HCT116 (cell line): ENCODE measurements at regions not wholly inside any gene's neighbourhood (a gene's known extent, or its start where the extent isn't known, plus 50 kb on each side); places are given as distances from the start of the nearest gene placed in this dataset.

Experiments
- CTCF ChIP-seq, 3 experiments: fragments of 200-600 bp in 1 of 3; sonication (generic) in 1 of 3; IDR thresholded peaks in 2 of 3; conservative IDR thresholded peaks in 1 of 3; 2 replicates each; pipeline ENCODE4 v1.5.1; 2012 to 2017; ENCODE audit warnings: low read depth in 2 of 3, low read length in 2 of 3, antibody characterized with exemption in 1 of 3, borderline replicate concordance in 1 of 3, control low read depth in 1 of 3, mild to moderate bottlenecking in 1 of 3, mixed read lengths in 1 of 3, mixed run types in 1 of 3, moderate library complexity in 1 of 3; ENCODE audit not compliant: insufficient read depth in 1 of 3
- EZH2phosphoT487 ChIP-seq: fragments of 200-600 bp; IDR thresholded peaks from 2 replicates; pipeline ENCODE4 v1.6.1; 2018; ENCODE audit warnings: antibody characterized with exemption, borderline replicate concordance
- POLR2A ChIP-seq: IDR thresholded peaks from 2 replicates; pipeline ENCODE4 v1.7.0; 2011; ENCODE audit warnings: borderline replicate concordance; ENCODE audit not compliant: insufficient read depth, insufficient read length; ENCODE audit errors: extremely low read depth
- POLR2AphosphoS5 ChIP-seq: IDR thresholded peaks from 2 replicates; pipeline ENCODE4 v1.6.1; 2011; ENCODE audit warnings: mild to moderate bottlenecking, low read depth, low read length, moderate library complexity
- SIN3A ChIP-seq: IDR thresholded peaks from 2 replicates; pipeline ENCODE4 v1.6.1; 2012; ENCODE audit warnings: low read depth
- ZNF274 ChIP-seq: fragments of 200-500 bp; sonication (Bioruptor generic); IDR thresholded peaks from 2 replicates; pipeline ENCODE4 v1.6.1; 2014; ENCODE audit warnings: mild to moderate bottlenecking, low read depth, low read length, inconsistent platforms

- TF ChIP-seq CTCF (IDR thresholded peaks at IDR 0.05 in 2 of 3, conservative IDR thresholded peaks at IDR 0.05 in 1 of 3; ENCODE audit: borderline replicate concordance in 1 of 3, insufficient read depth in 1 of 3, low read depth in 2 of 3, low read length in 2 of 3) (no peak), POLR2A (no peak), EZH2phosphoT487 (no peak), POLR2AphosphoS5 (no peak), ZNF274 (no peak), SIN3A (no peak)
Observed at GRCh38 chr2:167771628-167772027, 475.8 kb downstream of the STK39 start.
